ENCODE measurements at regions not wholly inside any gene's neighbourhood (a gene's known extent, or its start where the extent isn't known, plus 50 kb on each side); places are given as distances from the start of the nearest gene placed in this dataset.

GRCh38 chr21:27462726-27463125, 495.8 kb upstream of the ADAMTS5 start:
- Histone ChIP-seq H4K91ac (ENCODE audit: low read depth, low read length) (no peak overlapping the region), H4K12ac (ENCODE audit: low read depth, low read length) (no peak overlapping the region), H2BK120ac (ENCODE audit: insufficient read depth, low read length, poor library complexity) (no peak overlapping the region), H3K4ac (ENCODE audit: low read depth, low read length) (no peak overlapping the region), H3K4me3 (ENCODE audit: low read depth, low read length) (no peak overlapping the region), H3K14ac (ENCODE audit: low read length) (no peak overlapping the region), H2AFZ (ENCODE audit: insufficient read depth, low read length, poor library complexity) (no peak overlapping the region), H4K8ac (ENCODE audit: low read depth, low read length) (no peak overlapping the region), H3K36me3 (ENCODE audit: control insufficient read depth in 1 of 2, insufficient read depth in 2 of 2, low read length in 2 of 2) (no peaks in the 10 kb centered on the region), H3K79me1 (ENCODE audit: low read length) (no peaks in the 10 kb centered on the region), H3K79me2 (ENCODE audit: control insufficient read depth, insufficient read depth, low read length, poor library complexity) (no peaks in the 10 kb centered on the region), H3K27me3 (ENCODE audit: insufficient read depth, low read length) (no peaks in the 10 kb centered on the region), H2BK12ac (ENCODE audit: low read length) (no peak overlapping the region), H2BK5ac (ENCODE audit: low read depth, low read length, poor library complexity) (no peak overlapping the region), H3K9ac (ENCODE audit: low read length) (no peak overlapping the region), H2AK5ac (ENCODE audit: low read length) (no peak overlapping the region), H3K4me1 (ENCODE audit: control insufficient read depth in 1 of 2, insufficient read depth in 2 of 2, low read length in 2 of 2) (no peaks in the 10 kb centered on the region), H3K9me3 (ENCODE audit: insufficient read depth, low read depth, low read length) (no peaks in the 10 kb centered on the region), H3K18ac (ENCODE audit: low read length) (no peak overlapping the region), H3K23ac (ENCODE audit: low read length) (no peak overlapping the region), H3K4me2 (ENCODE audit: low read length) (no peak overlapping the region), H3K27ac (ENCODE audit: low read depth, low read length) (no peak overlapping the region)
- DNase-seq, result peak in 1 of 2 donors; percentile 56
- WGBS (ENCODE audit: extremely low coverage, insufficient coverage, insufficient read length), result no CpG with 5 or more reads among the region's 2 CpGs

- H4K91ac ChIP-seq (ENCODE audit: low read depth, low read length), result no peak overlapping the region
- H3K4me1 ChIP-seq (ENCODE audit: control insufficient read depth in 1 of 2, insufficient read depth in 2 of 2, low read length in 2 of 2), result no peaks in the 10 kb centered on the region
- H4K12ac ChIP-seq (ENCODE audit: low read depth, low read length), result no peak overlapping the region
- no peaks in the 10 kb centered on the region for H3K79me2 ChIP-seq (ENCODE audit: control insufficient read depth, insufficient read depth, low read length, poor library complexity)
- no peak overlapping the region for H2AFZ ChIP-seq (ENCODE audit: insufficient read depth, low read length, poor library complexity)
- no peak overlapping the region for H3K27ac ChIP-seq (ENCODE audit: low read depth, low read length)
- H2BK120ac ChIP-seq (ENCODE audit: insufficient read depth, low read length, poor library complexity), result no peak overlapping the region
- H2AK5ac ChIP-seq (ENCODE audit: low read length), result no peak overlapping the region
- no peaks in the 10 kb centered on the region for H3K27me3 ChIP-seq (ENCODE audit: insufficient read depth, low read length)
- H3K23ac ChIP-seq (ENCODE audit: low read length), result no peak overlapping the region
- WGBS (ENCODE audit: extremely low coverage, insufficient coverage, insufficient read length), result no CpG with 5 or more reads among the region's 2 CpGs
- H3K4me3 ChIP-seq (ENCODE audit: low read depth, low read length), result no peak overlapping the region
- DNase-seq, result no peak
- no peak overlapping the region for H3K14ac ChIP-seq (ENCODE audit: low read length)
- H3K79me1 ChIP-seq (ENCODE audit: low read length), result no peaks in the 10 kb centered on the region
- no peak overlapping the region for H3K9ac ChIP-seq (ENCODE audit: low read length)
- no peak overlapping the region for H3K18ac ChIP-seq (ENCODE audit: low read length)
- no peak overlapping the region for H2BK5ac ChIP-seq (ENCODE audit: low read depth, low read length, poor library complexity)
- H3K4ac ChIP-seq (ENCODE audit: low read depth, low read length), result no peak overlapping the region
- H3K4me2 ChIP-seq (ENCODE audit: low read length), result no peak overlapping the region
- H3K36me3 ChIP-seq (ENCODE audit: control insufficient read depth in 1 of 2, insufficient read depth in 2 of 2, low read length in 2 of 2), result no peaks in the 10 kb centered on the region
- no peaks in the 10 kb centered on the region for H3K9me3 ChIP-seq (ENCODE audit: insufficient read depth, low read depth, low read length)
- no peak overlapping the region for H2BK12ac ChIP-seq (ENCODE audit: low read length)
- no peak overlapping the region for H4K8ac ChIP-seq (ENCODE audit: low read depth, low read length)
Observed at GRCh38 chr21:27454234-27454633, 487.3 kb upstream of the ADAMTS5 start.

- no peak overlapping the region for H2BK12ac ChIP-seq (ENCODE audit: low read length)
- no CpG with 5 or more reads among the region's 3 CpGs for WGBS (ENCODE audit: extremely low coverage, insufficient coverage, insufficient read length)
Observed at GRCh38 chr21:27451116-27451515, 484.2 kb upstream of the ADAMTS5 start.

GRCh38 chr21:27450216-27450615, 483.3 kb upstream of the ADAMTS5 start:
- H2AFZ ChIP-seq (ENCODE audit: insufficient read depth, low read length, poor library complexity), result no peak overlapping the region
- H3K27ac ChIP-seq (ENCODE audit: low read depth, low read length), result no peak overlapping the region
- no peak overlapping the region for H3K18ac ChIP-seq (ENCODE audit: low read length)
- no peak overlapping the region for H3K23ac ChIP-seq (ENCODE audit: low read length)
- no CpG with 5 or more reads among the region's 3 CpGs for WGBS (ENCODE audit: extremely low coverage, insufficient coverage, insufficient read length)
- no peaks in the 10 kb centered on the region for H3K36me3 ChIP-seq (ENCODE audit: control insufficient read depth in 1 of 2, insufficient read depth in 2 of 2, low read length in 2 of 2)
- H3K79me2 ChIP-seq (ENCODE audit: control insufficient read depth, insufficient read depth, low read length, poor library complexity), result no peaks in the 10 kb centered on the region
- H4K12ac ChIP-seq (ENCODE audit: low read depth, low read length), result no peak overlapping the region
- H3K4me3 ChIP-seq (ENCODE audit: low read depth, low read length), result no peak overlapping the region
- no peak overlapping the region for H3K4ac ChIP-seq (ENCODE audit: low read depth, low read length)
- no peak overlapping the region for H2BK12ac ChIP-seq (ENCODE audit: low read length)
- H3K4me1 ChIP-seq (ENCODE audit: control insufficient read depth in 1 of 2, insufficient read depth in 2 of 2, low read length in 2 of 2), result no peaks in the 10 kb centered on the region
- H3K9ac ChIP-seq (ENCODE audit: low read length), result no peak overlapping the region
- no peaks in the 10 kb centered on the region for H3K27me3 ChIP-seq (ENCODE audit: insufficient read depth, low read length)
- no peak overlapping the region for H3K4me2 ChIP-seq (ENCODE audit: low read length)
- DNase-seq, result no peak
- H2BK5ac ChIP-seq (ENCODE audit: low read depth, low read length, poor library complexity), result no peak overlapping the region
- no peaks in the 10 kb centered on the region for H3K79me1 ChIP-seq (ENCODE audit: low read length)
- H3K9me3 ChIP-seq (ENCODE audit: insufficient read depth, low read depth, low read length), result no peaks in the 10 kb centered on the region
- H2AK5ac ChIP-seq (ENCODE audit: low read length), result no peak overlapping the region
- H4K8ac ChIP-seq (ENCODE audit: low read depth, low read length), result no peak overlapping the region
- H3K14ac ChIP-seq (ENCODE audit: low read length), result no peak overlapping the region
- H4K91ac ChIP-seq (ENCODE audit: low read depth, low read length), result no peak overlapping the region
- H2BK120ac ChIP-seq (ENCODE audit: insufficient read depth, low read length, poor library complexity), result no peak overlapping the region

More at GRCh38 chr21:27451116-27451515, 484.2 kb upstream of the ADAMTS5 start:
- Histone ChIP-seq H4K91ac (ENCODE audit: low read depth, low read length) (no peak overlapping the region), H3K14ac (ENCODE audit: low read length) (no peak overlapping the region), H3K79me2 (ENCODE audit: control insufficient read depth, insufficient read depth, low read length, poor library complexity) (no peaks in the 10 kb centered on the region), H3K18ac (ENCODE audit: low read length) (no peak overlapping the region), H3K36me3 (ENCODE audit: control insufficient read depth in 1 of 2, insufficient read depth in 2 of 2, low read length in 2 of 2) (no peaks in the 10 kb centered on the region), H2AK5ac (ENCODE audit: low read length) (no peak overlapping the region), H2BK5ac (ENCODE audit: low read depth, low read length, poor library complexity) (no peak overlapping the region), H4K12ac (ENCODE audit: low read depth, low read length) (no peak overlapping the region), H3K4ac (ENCODE audit: low read depth, low read length) (no peak overlapping the region), H2AFZ (ENCODE audit: insufficient read depth, low read length, poor library complexity) (no peak overlapping the region), H4K8ac (ENCODE audit: low read depth, low read length) (no peak overlapping the region), H3K9ac (ENCODE audit: low read length) (no peak overlapping the region), H3K27ac (ENCODE audit: low read depth, low read length) (no peak overlapping the region), H2BK120ac (ENCODE audit: insufficient read depth, low read length, poor library complexity) (no peak overlapping the region), H3K9me3 (ENCODE audit: insufficient read depth, low read depth, low read length) (no peaks in the 10 kb centered on the region), H3K27me3 (ENCODE audit: insufficient read depth, low read length) (no peaks in the 10 kb centered on the region), H3K79me1 (ENCODE audit: low read length) (no peaks in the 10 kb centered on the region), H3K4me2 (ENCODE audit: low read length) (no peak overlapping the region), H3K4me3 (ENCODE audit: low read depth, low read length) (no peak overlapping the region), H3K23ac (ENCODE audit: low read length) (no peak overlapping the region), H3K4me1 (ENCODE audit: control insufficient read depth in 1 of 2, insufficient read depth in 2 of 2, low read length in 2 of 2) (no peaks in the 10 kb centered on the region)
- DNase-seq, result no peak
